SHP77 (cell line): ENCODE measurements at regions not wholly inside any gene's neighbourhood (a gene's known extent, or its start where the extent isn't known, plus 50 kb on each side); places are given as distances from the start of the nearest gene placed in this dataset.

Experiments
- DNase-seq, 2 experiments: peaks; one replicate each; lab custom pipeline; 2025; lab: John Stamatoyannopoulos, UW

- no peak for DNase-seq
Measured at GRCh38 chr2:200013906-200014305, 58.5 kb downstream of the MAIP1 start.

GRCh38 chr2:200021449-200022114, 66.2 kb downstream of the MAIP1 start:
- DNase-seq: no peak

- no peak for DNase-seq
Measured at GRCh38 chr2:200022511-200022910, 67.1 kb downstream of the MAIP1 start.

GRCh38 chr2:200023570-200023969, 68.2 kb downstream of the MAIP1 start:
- DNase-seq: no peak

GRCh38 chr2:200025717-200026116, 70.3 kb downstream of the MAIP1 start:
- DNase-seq: no peak

- no peak for DNase-seq
Measured at GRCh38 chr2:200026332-200027230, 71.2 kb downstream of the MAIP1 start.

- DNase-seq: no peak
Measured at GRCh38 chr2:200028998-200029397, 73.6 kb downstream of the MAIP1 start.

- no peak for DNase-seq
Measured at GRCh38 chr2:200032895-200033294, 77.5 kb downstream of the MAIP1 start.

GRCh38 chr2:200033929-200034328, 78.5 kb downstream of the MAIP1 start:
- no peak for DNase-seq

GRCh38 chr2:200034816-200035215, 79.4 kb downstream of the MAIP1 start:
- no peak for DNase-seq

- DNase-seq: peak in 1 of 2 experiments; percentile 1
Measured at GRCh38 chr2:200039724-200040650, 84.6 kb downstream of the MAIP1 start.

GRCh38 chr2:200040831-200041230, 85.4 kb downstream of the MAIP1 start:
- DNase-seq: no peak

GRCh38 chr2:200041639-200042038, 86.3 kb downstream of the MAIP1 start:
- no peak for DNase-seq

GRCh38 chr2:200042102-200042735, 86.8 kb downstream of the MAIP1 start:
- DNase-seq: no peak

GRCh38 chr2:200042944-200043343, 87.6 kb downstream of the MAIP1 start:
- no peak for DNase-seq

- DNase-seq: no peak
Measured at GRCh38 chr2:200044453-200044852, 89.1 kb downstream of the MAIP1 start.

- no peak for DNase-seq
Measured at GRCh38 chr2:200048421-200048820, 93.0 kb downstream of the MAIP1 start.

GRCh38 chr2:200049086-200049485, 93.7 kb downstream of the MAIP1 start:
- DNase-seq: no peak

- DNase-seq: no peak
Measured at GRCh38 chr2:200050921-200051610, 95.7 kb downstream of the MAIP1 start.

GRCh38 chr2:200051611-200051945, 96.2 kb downstream of the MAIP1 start:
- DNase-seq: no peak

- DNase-seq: no peak
Measured at GRCh38 chr2:200052627-200053026, 97.2 kb downstream of the MAIP1 start.
